ENCODE measurements at regions not wholly inside any gene's neighbourhood (a gene's known extent, or its start where the extent isn't known, plus 50 kb on each side); places are given as distances from the start of the nearest gene placed in this dataset.

- TF ChIP-seq DRAP1 (CRISPR knock-in tag; IDR thresholded peaks at IDR 0.05) (no peak), ZMAT5 (CRISPR knock-in tag; IDR thresholded peaks at IDR 0.05; ENCODE audit: borderline replicate concordance, low read depth) (no peak), ZNF574 (CRISPR knock-in tag; IDR thresholded peaks at IDR 0.05) (peak; percentile 53), POGZ (CRISPR knock-in tag; IDR thresholded peaks at IDR 0.05) (peak; percentile 22; the same call in 1 of the 2 replicates), POLR2AphosphoS5 (IDR thresholded peaks at IDR 0.05; ENCODE audit: low read depth, low read length) (no peak), HNF4G (IDR thresholded peaks at IDR 0.05; ENCODE audit: borderline replicate concordance, low read depth, low read length) (no peak), HNF4G (CRISPR knock-in tag; IDR thresholded peaks at IDR 0.05; ENCODE audit: borderline replicate concordance, low read depth) (no peak), DNMT1 (CRISPR knock-in tag; IDR thresholded peaks at IDR 0.05) (no peak), FOSL1 (CRISPR knock-in tag; IDR thresholded peaks at IDR 0.05; ENCODE audit: borderline replicate concordance) (no peak), BRF2 (CRISPR knock-in tag; IDR thresholded peaks at IDR 0.05) (no peak), IKZF5 (CRISPR knock-in tag; IDR thresholded peaks at IDR 0.05) (peak; percentile 6; the same call in 1 of the 2 replicates), MLLT10 (CRISPR knock-in tag; IDR thresholded peaks at IDR 0.05) (no peak), ISL2 (CRISPR knock-in tag; IDR thresholded peaks at IDR 0.05) (no peak), USF2 (IDR thresholded peaks at IDR 0.05; ENCODE audit: low read depth, low read length) (peak; percentile 48; the same call in 1 of the 2 replicates), USF2 (CRISPR knock-in tag; IDR thresholded peaks at IDR 0.05; ENCODE audit: borderline replicate concordance) (peak; percentile 39; the same call in 1 of the 2 replicates), ZBTB7A (CRISPR knock-in tag; IDR thresholded peaks at IDR 0.05) (0 out of 2 replicates have a peak, but pooled peaks have one; percentile 24), ZSCAN22 (CRISPR knock-in tag; IDR thresholded peaks at IDR 0.05) (no peak), ZNF468 (CRISPR knock-in tag; IDR thresholded peaks at IDR 0.05) (no peak), ZUFSP (CRISPR knock-in tag; IDR thresholded peaks at IDR 0.05; ENCODE audit: borderline replicate concordance) (no peak), ZFP37 (CRISPR knock-in tag; IDR thresholded peaks at IDR 0.05; ENCODE audit: borderline replicate concordance) (no peak)
These were observed 66.1 kb upstream of the SMOX start (continued) for GRCh38 chr20:4082406-4083097.
